Gastroesophageal sphincter (tissue), 3 donors: ENCODE measurements at regions not wholly inside any gene's neighbourhood (a gene's known extent, or its start where the extent isn't known, plus 50 kb on each side); places are given as distances from the start of the nearest gene placed in this dataset.

Source experiments
- CTCF ChIP-seq, 4 experiments: fragments of 200-600 bp in 2 of 4; fragments of 450-650 bp in 2 of 4; sonication (generic) in 1 of 4; IDR thresholded peaks; one replicate each; pipeline ENCODE4 v1.5.1; 2017 to 2019; ENCODE audit warnings: antibody characterized with exemption in 4 of 4, mild to moderate bottlenecking in 2 of 4, moderate library complexity in 2 of 4
- POLR2AphosphoS5 ChIP-seq: sonication (generic); formaldehyde crosslinking; IDR thresholded peaks from one replicate; pipeline ENCODE4 v1.6.1; 2017; ENCODE audit warnings: antibody characterized with exemption

GRCh38 chr5:167358868-167359492 lies 932.5 kb upstream of the WWC1 start:
- no peak for TF ChIP-seq CTCF (IDR thresholded peaks at IDR 0.05)
- no peak for TF ChIP-seq POLR2AphosphoS5
